Uterus (tissue), 2 donors: ENCODE measurements at regions not wholly inside any gene's neighbourhood (a gene's known extent, or its start where the extent isn't known, plus 50 kb on each side); places are given as distances from the start of the nearest gene placed in this dataset.

Experiments
- CTCF ChIP-seq, 4 experiments: fragments of 200-600 bp in 2 of 4; fragments of 450-650 bp in 2 of 4; sonication (generic) in 2 of 4; IDR thresholded peaks; one replicate each; pipeline ENCODE4 v1.5.1; 2016 to 2019; ENCODE audit warnings: antibody characterized with exemption in 4 of 4, mild to moderate bottlenecking in 2 of 4, moderate library complexity in 1 of 4
- POLR2A ChIP-seq, 2 donors: fragments of 450-650 bp; IDR thresholded peaks; one replicate each; pipeline ENCODE4 v1.6.1; 2016; ENCODE audit warnings: antibody characterized with exemption in 2 of 2, mild to moderate bottlenecking in 1 of 2, moderate library complexity in 1 of 2

GRCh38 chr3:177596248-177596815 lies 399.1 kb upstream of the TBL1XR1 start:
- TF ChIP-seq CTCF (IDR thresholded peaks at IDR 0.05) (no peak), POLR2A (IDR thresholded peaks at IDR 0.05) (no peak)
